Endothelial cell of hepatic sinusoid (primary cell): ENCODE measurements at regions not wholly inside any gene's neighbourhood (a gene's known extent, or its start where the extent isn't known, plus 50 kb on each side); places are given as distances from the start of the nearest gene placed in this dataset.
"Not testable (repeated sequence)": the region's sequence is repeated elsewhere in the genome, so short reads cannot be mapped to it uniquely, and the experiment has no call there.

Experiments
- in situ Hi-C: cut with HindIII; loops from 2 replicates; pipeline ENCODE4 v1.10.0; 2017; ENCODE audit warnings: low sequenced_read_pairs

DNA sequence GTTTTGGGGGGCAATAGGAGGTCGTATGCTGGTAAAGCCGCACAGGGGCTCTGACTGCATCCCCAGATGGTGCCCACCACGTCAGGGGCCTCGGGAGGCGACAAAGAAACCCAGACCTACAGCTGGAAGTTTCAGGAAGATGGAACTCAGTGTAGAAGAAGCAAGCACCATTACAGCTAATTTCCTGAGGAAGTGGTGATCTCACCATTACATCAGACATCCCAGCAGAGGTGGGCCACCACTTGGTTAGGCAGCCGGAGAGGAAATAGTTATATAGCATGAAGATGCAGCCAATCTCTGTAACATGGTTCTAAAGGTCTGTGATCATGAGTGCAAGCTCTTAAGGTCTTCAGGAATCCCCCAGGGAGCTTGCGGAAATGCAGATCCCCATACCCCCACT lies 127.3 kb upstream of the PCBD1 start:
- in situ Hi-C loops, result no loop called here

- in situ Hi-C loops, result not testable (repeated sequence)
Observed at GRCh38 chr10:71020061-71020460, 131.7 kb upstream of the PCBD1 start.

GRCh38 chr10:71021402-71021801 lies 133.0 kb upstream of the PCBD1 start:
- in situ Hi-C loops, result no loop called here

DNA sequence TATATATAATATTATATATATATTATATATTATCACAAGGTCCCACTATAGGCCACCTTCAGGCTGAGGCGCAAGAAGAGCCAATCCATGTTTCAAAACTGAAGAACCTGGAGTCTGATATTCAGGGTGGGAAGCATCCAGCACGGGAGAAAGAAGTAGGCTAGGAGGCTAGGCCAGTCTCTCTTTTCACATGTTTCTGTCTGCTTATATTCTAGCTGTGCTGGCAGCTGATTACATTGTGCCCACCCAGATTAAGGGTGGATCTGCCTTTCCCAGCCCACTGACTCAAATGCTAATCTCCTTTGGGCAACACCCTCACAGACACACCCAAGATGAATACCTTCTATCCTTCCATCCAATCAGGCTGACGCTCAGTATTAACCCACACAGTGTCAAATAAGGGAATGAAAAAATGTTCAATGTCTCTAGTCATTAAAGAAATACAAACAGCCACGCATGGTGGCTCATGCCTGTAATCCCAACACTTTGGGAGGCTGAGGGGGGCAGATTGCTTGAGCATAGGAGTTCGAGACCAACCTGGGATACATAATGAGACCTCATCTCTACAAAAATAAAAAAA lies 135.4 kb upstream of the PCBD1 start:
- in situ Hi-C loops, result no loop called here

GRCh38 chr10:71024490-71024889 lies 136.1 kb upstream of the PCBD1 start:
- in situ Hi-C loops, result no loop called here

GRCh38 chr10:71025535-71025934 lies 137.2 kb upstream of the PCBD1 start:
- in situ Hi-C loops, result no loop called here

- in situ Hi-C loops, result no loop called here
Observed at GRCh38 chr10:71028066-71028465, 139.7 kb upstream of the PCBD1 start.

DNA sequence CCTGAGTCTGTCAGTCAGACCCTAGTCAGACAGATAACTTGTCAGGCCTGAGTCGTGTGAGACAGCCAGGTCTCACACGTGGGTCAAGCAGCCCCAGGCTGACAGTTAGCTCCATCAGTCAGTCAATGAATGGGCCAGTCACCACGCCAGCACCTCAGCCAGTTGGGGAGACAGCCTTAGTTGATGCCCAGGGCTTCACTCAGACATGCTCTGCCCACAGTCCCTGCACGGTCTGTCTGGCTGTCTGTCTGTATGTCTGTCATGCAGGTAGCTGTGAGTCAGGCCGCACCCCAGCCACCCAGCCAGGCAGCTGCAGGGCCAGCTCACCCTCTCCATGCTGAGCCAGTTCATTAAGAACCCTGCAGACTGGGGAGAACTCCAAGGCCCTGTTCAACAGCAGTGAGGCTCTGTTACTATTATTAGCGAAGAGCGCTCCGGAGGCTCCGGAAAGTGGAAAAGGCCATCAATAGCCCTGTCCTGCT lies 141.1 kb upstream of the PCBD1 start:
- in situ Hi-C loops, result no loop called here

DNA sequence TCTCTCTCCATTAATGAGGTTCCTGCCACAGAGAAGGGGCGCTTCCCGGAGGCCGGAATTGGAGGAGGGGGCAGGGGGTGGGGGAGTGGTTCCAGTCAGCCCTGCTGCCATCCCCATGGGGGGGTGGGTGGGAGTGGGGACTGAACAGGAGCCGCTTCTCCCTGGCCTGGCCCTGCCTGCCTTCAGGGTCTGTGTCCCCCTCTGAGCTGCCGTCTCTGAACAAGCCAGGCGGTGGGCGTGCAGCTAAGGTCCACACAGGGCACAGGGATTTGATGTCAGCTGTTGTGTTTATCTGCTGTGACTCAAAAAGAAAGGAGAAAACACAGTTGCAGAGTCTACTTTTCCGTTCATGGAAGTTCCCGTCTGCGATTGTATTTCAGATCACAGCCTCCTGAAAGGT lies 141.5 kb upstream of the PCBD1 start:
- in situ Hi-C loops, result no loop called here

GRCh38 chr10:71031026-71031425 lies 142.7 kb upstream of the PCBD1 start:
- in situ Hi-C loops, result no loop called here

DNA sequence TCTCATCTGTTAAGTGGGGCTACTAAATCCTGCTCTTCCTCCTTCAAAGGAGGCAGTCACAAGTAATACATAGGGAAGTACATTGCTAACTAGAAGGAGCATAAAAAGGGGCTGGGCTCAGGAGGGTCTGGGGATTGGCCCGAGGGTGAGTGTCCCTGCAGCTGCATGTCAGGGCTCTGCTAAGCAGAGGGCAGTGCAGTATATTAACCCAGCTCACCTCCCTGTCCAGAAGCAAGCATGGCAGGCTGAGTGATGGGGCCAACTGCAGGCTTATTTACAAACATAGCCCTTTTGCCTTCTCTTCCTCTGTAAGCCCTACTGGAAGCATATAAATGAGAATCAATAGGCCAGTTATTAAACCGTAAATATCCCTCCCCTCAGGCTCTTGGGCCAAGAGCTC lies 143.2 kb upstream of the PCBD1 start:
- in situ Hi-C loops, result no loop called here

DNA sequence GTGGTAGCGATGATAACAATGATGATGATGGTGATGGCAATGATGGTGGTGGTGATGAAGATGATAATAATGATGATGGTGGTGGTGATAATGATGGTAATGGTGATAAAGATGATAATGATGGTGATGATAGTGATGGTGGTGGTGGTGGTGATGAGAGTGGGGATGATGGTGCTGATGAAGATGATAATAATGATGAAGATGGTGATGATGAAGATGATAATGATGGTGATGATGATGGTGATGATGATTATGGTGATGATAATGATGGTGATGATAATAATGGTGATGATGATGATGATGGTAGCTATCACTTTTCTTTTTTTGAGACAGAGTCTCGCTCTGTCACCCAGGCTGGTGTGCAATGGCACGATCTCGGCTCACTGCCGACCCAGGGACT lies 144.5 kb upstream of the PCBD1 start:
- in situ Hi-C loops, result no loop called here

DNA sequence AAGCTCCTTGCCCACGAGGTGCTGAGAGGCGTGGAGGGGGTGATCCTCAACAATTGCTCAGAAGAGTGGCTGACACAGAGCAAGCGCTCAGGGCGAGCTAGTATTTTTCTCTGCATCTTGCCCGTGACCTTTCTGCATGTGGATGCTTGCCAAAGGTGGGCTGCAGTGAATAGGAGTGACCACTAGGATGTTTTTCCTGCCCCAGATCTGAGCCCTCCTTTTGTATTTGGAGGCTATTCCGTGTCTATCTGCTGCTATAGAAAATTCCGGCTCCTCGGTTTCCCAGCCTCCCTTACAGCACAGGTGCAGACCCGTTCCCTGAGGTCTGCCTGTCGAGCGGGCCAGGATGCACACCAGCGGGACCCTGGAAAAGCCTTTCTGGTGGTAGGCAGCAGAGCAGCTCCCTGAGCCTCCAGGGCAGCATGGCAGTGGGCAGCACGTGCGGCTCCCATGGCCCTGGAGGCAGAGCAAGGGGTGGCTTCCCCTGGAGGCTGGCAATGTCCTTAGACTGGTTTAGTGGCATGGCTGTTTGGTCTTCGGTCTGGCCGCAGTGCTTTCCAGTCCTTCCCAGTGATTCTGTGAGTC lies 145.1 kb upstream of the PCBD1 start:
- in situ Hi-C loops, result no loop called here

DNA sequence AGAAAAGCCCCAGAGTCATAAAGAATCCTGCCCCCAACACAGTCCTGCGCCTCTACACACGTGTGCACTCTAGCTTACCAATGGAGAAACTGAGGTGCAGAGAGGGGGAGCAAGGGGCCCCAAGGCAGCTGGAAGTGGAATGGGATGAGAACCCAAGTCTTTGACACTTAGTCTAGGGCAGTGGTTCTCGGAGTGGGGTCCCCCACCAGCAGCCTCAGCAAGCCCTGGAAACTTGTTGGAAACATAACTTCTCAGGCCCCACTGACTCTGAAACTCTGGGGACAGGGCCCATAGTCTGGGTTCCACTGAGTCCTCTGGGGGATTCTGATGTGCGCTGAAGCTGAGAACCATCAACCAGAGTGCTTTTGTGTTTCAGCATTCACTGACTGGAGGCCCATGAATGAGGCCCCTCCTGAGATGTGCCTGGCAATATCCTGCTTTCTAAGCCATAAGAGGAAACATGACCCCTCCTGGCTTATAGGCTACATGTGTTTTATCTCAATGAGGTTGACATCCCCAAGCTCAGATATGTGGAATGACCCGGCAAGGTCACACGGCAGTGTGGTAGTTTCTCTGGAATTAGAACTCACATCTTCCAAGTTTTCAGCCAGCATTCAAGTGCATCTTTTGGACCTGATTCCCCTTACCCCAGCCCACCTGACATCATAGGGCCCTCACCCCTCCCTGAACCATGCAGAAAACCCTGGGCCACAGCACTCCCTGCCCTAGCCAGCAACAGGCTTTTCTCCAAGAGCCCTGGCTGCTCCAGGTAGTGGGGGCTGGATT lies 147.3 kb upstream of the PCBD1 start:
- in situ Hi-C loops, result no loop called here

- in situ Hi-C loops, result no loop called here
Observed at GRCh38 chr10:71036297-71036966, 148.1 kb upstream of the PCBD1 start.

DNA sequence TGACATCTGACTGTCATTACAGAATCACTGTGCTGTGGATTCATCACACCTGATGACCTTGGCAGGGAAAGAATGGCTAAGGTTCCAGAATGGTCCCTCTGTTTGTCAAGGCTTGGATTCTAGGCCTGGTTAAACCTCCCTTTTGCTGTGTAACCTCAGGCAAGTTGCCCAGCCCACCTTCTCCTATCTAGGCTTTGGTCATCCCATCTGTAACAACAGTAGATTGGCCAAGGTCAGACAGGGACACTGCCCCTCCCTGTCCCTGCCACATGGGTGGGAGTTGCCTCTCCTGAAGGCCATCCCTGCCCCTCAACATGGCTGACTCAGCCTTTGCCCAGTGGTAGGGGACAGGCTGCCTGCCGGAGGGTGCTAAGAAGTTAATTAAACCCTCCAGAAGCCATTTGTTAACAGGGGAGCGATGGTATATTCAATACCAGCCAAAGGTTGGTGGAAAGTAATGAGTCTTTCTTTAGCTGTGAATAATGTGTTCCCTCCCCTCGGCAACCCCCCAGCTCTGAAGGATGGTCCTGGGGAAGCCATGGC lies 149.8 kb upstream of the PCBD1 start:
- in situ Hi-C loops, result no loop called here

DNA sequence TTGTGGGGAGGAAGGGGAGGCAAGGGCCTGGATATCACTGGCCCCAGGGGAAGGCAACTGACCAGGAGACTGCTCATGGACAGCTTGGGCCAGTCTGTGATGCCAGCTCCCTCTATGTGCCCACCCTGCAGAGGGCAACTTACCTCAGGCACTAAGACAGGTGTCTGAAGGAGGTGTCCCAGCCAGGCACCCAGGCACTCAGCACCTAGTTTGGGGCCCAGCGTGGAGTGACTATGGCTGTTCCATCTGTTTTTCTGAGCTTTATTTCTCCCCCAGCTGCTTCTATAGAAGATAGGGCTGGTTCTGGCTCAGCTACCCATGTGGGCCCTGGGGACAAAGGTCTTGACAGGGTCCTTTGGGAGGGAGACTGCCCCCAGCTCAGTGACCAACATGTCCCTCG lies 150.6 kb upstream of the PCBD1 start:
- in situ Hi-C loops, result no loop called here

DNA sequence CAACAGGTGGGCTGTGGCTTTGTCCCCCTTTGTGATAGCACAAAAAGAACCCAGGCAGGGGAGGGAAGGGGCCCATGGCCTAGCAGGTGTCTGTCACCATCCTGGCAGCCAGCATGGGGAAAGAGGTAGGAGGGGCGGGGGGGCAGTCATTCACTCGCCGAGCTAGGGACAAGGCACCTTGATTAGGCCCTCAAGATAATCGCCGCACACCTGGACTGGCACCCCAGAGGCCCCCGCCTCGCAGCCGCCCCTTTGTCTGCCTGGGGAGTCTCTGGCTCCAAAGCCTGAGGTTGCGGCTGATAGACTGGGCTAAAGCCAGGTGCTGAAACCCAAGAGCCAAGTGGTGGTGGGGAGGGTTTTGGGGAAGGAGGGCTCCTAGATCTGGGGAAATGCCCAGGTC lies 151.2 kb upstream of the PCBD1 start:
- in situ Hi-C loops, result no loop called here

GRCh38 chr10:71040343-71040742 lies 152.0 kb upstream of the PCBD1 start:
- in situ Hi-C loops, result no loop called here

- in situ Hi-C loops, result no loop called here
Observed at GRCh38 chr10:71040846-71041605, 152.7 kb upstream of the PCBD1 start.

GRCh38 chr10:71042216-71042615 lies 153.9 kb upstream of the PCBD1 start:
- in situ Hi-C loops, result no loop called here
